ENCODE measurements at regions not wholly inside any gene's neighbourhood (a gene's known extent, or its start where the extent isn't known, plus 50 kb on each side); places are given as distances from the start of the nearest gene placed in this dataset.

- no peaks in the 10 kb centered on the region for H3K9me3 ChIP-seq (ENCODE audit: insufficient read depth, low read length, severe bottlenecking)
- H3K79me2 ChIP-seq (ENCODE audit: insufficient read depth, low read length), result no peaks in the 10 kb centered on the region
- TF ChIP-seq EZH2 (IDR thresholded peaks at IDR 0.05; ENCODE audit: borderline replicate concordance, low read depth, low read length, severe bottlenecking) (no peak), CTCF (IDR thresholded peaks at IDR 0.05; ENCODE audit: borderline replicate concordance, extremely low read depth, low read length, poor library complexity, severe bottlenecking) (no peak)
- H3K27ac ChIP-seq (ENCODE audit: low read length), result no peak overlapping the region
- ATAC-seq (ENCODE audit: insufficient read depth, low read depth) (no peak), DNase-seq (no peak)
- H3K4me3 ChIP-seq (ENCODE audit: low read depth in 1 of 2, low read length in 2 of 2), result no peak overlapping the region
- no peak overlapping the region for H2AFZ ChIP-seq (ENCODE audit: low read depth, low read length)
- H3K36me3 ChIP-seq (ENCODE audit: insufficient read depth, low read length), result no peaks in the 10 kb centered on the region
- H3K4me1 ChIP-seq (ENCODE audit: insufficient read depth, low read length), result no peaks in the 10 kb centered on the region
- no peaks in the 10 kb centered on the region for H4K20me1 ChIP-seq (ENCODE audit: insufficient read depth, low read length)
- H3K4me2 ChIP-seq (ENCODE audit: insufficient read depth, low read length), result no peak overlapping the region
- no peak overlapping the region for H3K9ac ChIP-seq (ENCODE audit: low read depth, low read length)
- H3K27me3 ChIP-seq (ENCODE audit: insufficient read depth, low read length, poor library complexity), result no peaks in the 10 kb centered on the region
Observed at GRCh38 chr5:51047369-51047768, 335.9 kb upstream of the ISL1 start.

GRCh38 chr5:51053361-51053760 lies 329.9 kb upstream of the ISL1 start:
- Histone ChIP-seq H2AFZ (ENCODE audit: low read depth, low read length) (no peak overlapping the region), H3K79me2 (ENCODE audit: insufficient read depth, low read length) (no peaks in the 10 kb centered on the region), H3K9ac (ENCODE audit: low read depth, low read length) (no peak overlapping the region), H3K4me3 (ENCODE audit: low read depth in 1 of 2, low read length in 2 of 2) (no peak overlapping the region), H3K27ac (ENCODE audit: low read length) (no peak overlapping the region), H3K4me1 (ENCODE audit: insufficient read depth, low read length) (no peaks in the 10 kb centered on the region), H3K9me3 (ENCODE audit: insufficient read depth, low read length, severe bottlenecking) (no peaks in the 10 kb centered on the region), H3K27me3 (ENCODE audit: insufficient read depth, low read length, poor library complexity) (no peaks in the 10 kb centered on the region), H3K4me2 (ENCODE audit: insufficient read depth, low read length) (no peak overlapping the region), H3K36me3 (ENCODE audit: insufficient read depth, low read length) (no peaks in the 10 kb centered on the region), H4K20me1 (ENCODE audit: insufficient read depth, low read length) (no peaks in the 10 kb centered on the region)
- TF ChIP-seq CTCF (IDR thresholded peaks at IDR 0.05; ENCODE audit: borderline replicate concordance, extremely low read depth, low read length, poor library complexity, severe bottlenecking), result no peak
- TF ChIP-seq EZH2 (IDR thresholded peaks at IDR 0.05; ENCODE audit: borderline replicate concordance, low read depth, low read length, severe bottlenecking), result no peak
- no peak for DNase-seq
- no peak for ATAC-seq (ENCODE audit: insufficient read depth, low read depth)

GRCh38 chr5:51060953-51061352 lies 322.3 kb upstream of the ISL1 start:
- Histone ChIP-seq H3K4me3 (ENCODE audit: low read depth in 1 of 2, low read length in 2 of 2) (no peak overlapping the region), H3K4me2 (ENCODE audit: insufficient read depth, low read length) (no peak overlapping the region), H4K20me1 (ENCODE audit: insufficient read depth, low read length) (no peaks in the 10 kb centered on the region), H2AFZ (ENCODE audit: low read depth, low read length) (no peak overlapping the region), H3K27me3 (ENCODE audit: insufficient read depth, low read length, poor library complexity) (no peaks in the 10 kb centered on the region), H3K9ac (ENCODE audit: low read depth, low read length) (no peak overlapping the region), H3K4me1 (ENCODE audit: insufficient read depth, low read length) (no peaks in the 10 kb centered on the region), H3K9me3 (ENCODE audit: insufficient read depth, low read length, severe bottlenecking) (peaks cover 8% of the 10 kb centered on the region), H3K79me2 (ENCODE audit: insufficient read depth, low read length) (no peaks in the 10 kb centered on the region), H3K27ac (ENCODE audit: low read length) (no peak overlapping the region), H3K36me3 (ENCODE audit: insufficient read depth, low read length) (no peaks in the 10 kb centered on the region)
- no peak for TF ChIP-seq CTCF (IDR thresholded peaks at IDR 0.05; ENCODE audit: borderline replicate concordance, extremely low read depth, low read length, poor library complexity, severe bottlenecking)
- no peak for TF ChIP-seq EZH2 (IDR thresholded peaks at IDR 0.05; ENCODE audit: borderline replicate concordance, low read depth, low read length, severe bottlenecking)
- DNase-seq (no peak), ATAC-seq (ENCODE audit: insufficient read depth, low read depth) (no peak)

GRCh38 chr5:51072937-51073336 lies 310.3 kb upstream of the ISL1 start:
- H4K20me1 ChIP-seq (ENCODE audit: insufficient read depth, low read length), result no peaks in the 10 kb centered on the region
- H3K4me3 ChIP-seq (ENCODE audit: low read depth in 1 of 2, low read length in 2 of 2), result no peak overlapping the region
- ATAC-seq (ENCODE audit: insufficient read depth, low read depth), result no peak
- no peak for TF ChIP-seq EZH2 (IDR thresholded peaks at IDR 0.05; ENCODE audit: borderline replicate concordance, low read depth, low read length, severe bottlenecking)
- TF ChIP-seq CTCF (IDR thresholded peaks at IDR 0.05; ENCODE audit: borderline replicate concordance, extremely low read depth, low read length, poor library complexity, severe bottlenecking), result no peak
- H3K79me2 ChIP-seq (ENCODE audit: insufficient read depth, low read length), result no peaks in the 10 kb centered on the region
- no peaks in the 10 kb centered on the region for H3K36me3 ChIP-seq (ENCODE audit: insufficient read depth, low read length)
- H2AFZ ChIP-seq (ENCODE audit: low read depth, low read length), result no peak overlapping the region
- H3K9me3 ChIP-seq (ENCODE audit: insufficient read depth, low read length, severe bottlenecking), result no peaks in the 10 kb centered on the region
- no peaks in the 10 kb centered on the region for H3K4me1 ChIP-seq (ENCODE audit: insufficient read depth, low read length)
- H3K4me2 ChIP-seq (ENCODE audit: insufficient read depth, low read length), result no peak overlapping the region
- peaks cover 3% of the 10 kb centered on the region for H3K27me3 ChIP-seq (ENCODE audit: insufficient read depth, low read length, poor library complexity)
- no peak overlapping the region for H3K9ac ChIP-seq (ENCODE audit: low read depth, low read length)
- DNase-seq, result no peak
- H3K27ac ChIP-seq (ENCODE audit: low read length), result no peak overlapping the region

Data from DND-41 (cell line).